ENCODE measurements at regions not wholly inside any gene's neighbourhood (a gene's known extent, or its start where the extent isn't known, plus 50 kb on each side); places are given as distances from the start of the nearest gene placed in this dataset.
"Not testable (repeated sequence)": the region's sequence is repeated elsewhere in the genome, so short reads cannot be mapped to it uniquely, and the experiment has no call there.

GRCh38 chr9:85487872-85488271 lies 253.9 kb downstream of the AGTPBP1 start:
- DNase-seq (ENCODE audit: low spot score), result no peak

- no peak for DNase-seq (ENCODE audit: low spot score)
Observed at GRCh38 chr9:85484235-85484634, 257.5 kb downstream of the AGTPBP1 start.

GRCh38 chr9:85483208-85483607 lies 258.5 kb downstream of the AGTPBP1 start:
- no peak for DNase-seq (ENCODE audit: low spot score)

- no peak for DNase-seq (ENCODE audit: low spot score)
Observed at GRCh38 chr9:85479305-85479704, 262.4 kb downstream of the AGTPBP1 start.

GRCh38 chr9:85478847-85479246 lies 262.9 kb downstream of the AGTPBP1 start:
- DNase-seq (ENCODE audit: low spot score), result no peak

GRCh38 chr9:85474896-85475295 lies 266.9 kb downstream of the AGTPBP1 start:
- DNase-seq (ENCODE audit: low spot score), result not testable (repeated sequence)

GRCh38 chr9:85471791-85472190 lies 270.0 kb downstream of the AGTPBP1 start:
- no peak for DNase-seq (ENCODE audit: low spot score)

- DNase-seq (ENCODE audit: low spot score), result no peak
Observed at GRCh38 chr9:85469041-85469440, 272.7 kb downstream of the AGTPBP1 start.

GRCh38 chr9:85466834-85467233 lies 274.9 kb downstream of the AGTPBP1 start:
- DNase-seq (ENCODE audit: low spot score), result no peak

GRCh38 chr9:85458114-85458864 lies 283.5 kb downstream of the AGTPBP1 start:
- not testable (repeated sequence) for DNase-seq (ENCODE audit: low spot score)

- DNase-seq (ENCODE audit: low spot score), result no peak
Observed at GRCh38 chr9:85453850-85454249, 287.9 kb downstream of the AGTPBP1 start.

- no peak for DNase-seq (ENCODE audit: low spot score)
Observed at GRCh38 chr9:85452841-85453240, 288.9 kb downstream of the AGTPBP1 start.

- DNase-seq (ENCODE audit: low spot score), result no peak
Observed at GRCh38 chr9:85451680-85452079, 290.1 kb downstream of the AGTPBP1 start.

- no peak for DNase-seq (ENCODE audit: low spot score)
Observed at GRCh38 chr9:85445887-85446286, 295.9 kb downstream of the AGTPBP1 start.

GRCh38 chr9:85444243-85444642 lies 297.5 kb downstream of the AGTPBP1 start:
- DNase-seq (ENCODE audit: low spot score), result no peak

- no peak for DNase-seq (ENCODE audit: low spot score)
Observed at GRCh38 chr9:85443190-85443598, 298.6 kb downstream of the AGTPBP1 start.

- DNase-seq (ENCODE audit: low spot score), result no peak
Observed at GRCh38 chr9:85439791-85440190, 302.0 kb downstream of the AGTPBP1 start.

- not testable (repeated sequence) for DNase-seq (ENCODE audit: low spot score)
Observed at GRCh38 chr9:85433956-85434355, 307.8 kb downstream of the AGTPBP1 start.

- not testable (repeated sequence) for DNase-seq (ENCODE audit: low spot score)
Observed at GRCh38 chr9:85433551-85433950, 308.2 kb downstream of the AGTPBP1 start.

GRCh38 chr9:85433046-85433445 lies 308.7 kb downstream of the AGTPBP1 start:
- DNase-seq (ENCODE audit: low spot score), result no peak

- no peak for DNase-seq (ENCODE audit: low spot score)
Observed at GRCh38 chr9:85432599-85432998, 309.2 kb downstream of the AGTPBP1 start.

GRCh38 chr9:85431339-85432102 lies 310.2 kb downstream of the AGTPBP1 start:
- DNase-seq (ENCODE audit: low spot score), result no peak

GRCh38 chr9:85430659-85431338 lies 311.0 kb downstream of the AGTPBP1 start:
- DNase-seq (ENCODE audit: low spot score), result no peak
